Stimulated activated CD8-positive, alpha-beta memory T cell treated with anti-CD3 and anti-CD28 coated beads, Interleukin-12 subunit alpha, Interleukin-12 subunit beta, amount 100 ng/mL, for 1 hour (primary cell): ENCODE measurements at regions not wholly inside any gene's neighbourhood (a gene's known extent, or its start where the extent isn't known, plus 50 kb on each side); places are given as distances from the start of the nearest gene placed in this dataset.

Experiments
- DNase-seq: peaks from one replicate; pipeline ENCODE4 v3.0.0-alpha.2; 2020; ENCODE audit warnings: low read depth

- no peak for DNase-seq
Observed at GRCh38 chr5:91283899-91284298, 99.2 kb downstream of the ARRDC3 start.

GRCh38 chr5:91283326-91283725, 99.8 kb downstream of the ARRDC3 start:
- no peak for DNase-seq

- no peak for DNase-seq
Observed at GRCh38 chr5:91282210-91282609, 100.9 kb downstream of the ARRDC3 start.

- DNase-seq: no peak
Observed at GRCh38 chr5:91281401-91281800, 101.7 kb downstream of the ARRDC3 start.

GRCh38 chr5:91280362-91281269, 102.5 kb downstream of the ARRDC3 start:
- peak; percentile 77 for DNase-seq

- no peak for DNase-seq
Observed at GRCh38 chr5:91277840-91278239, 105.3 kb downstream of the ARRDC3 start.

- no peak for DNase-seq
Observed at GRCh38 chr5:91277093-91277626, 106.0 kb downstream of the ARRDC3 start.

- no peak for DNase-seq
Observed at GRCh38 chr5:91272858-91273257, 110.3 kb downstream of the ARRDC3 start.

GRCh38 chr5:91271999-91272398, 111.1 kb downstream of the ARRDC3 start:
- DNase-seq: no peak

GRCh38 chr5:91269198-91269597, 113.9 kb downstream of the ARRDC3 start:
- no peak for DNase-seq

GRCh38 chr5:91266184-91266705, 116.9 kb downstream of the ARRDC3 start:
- DNase-seq: no peak

- no peak for DNase-seq
Observed at GRCh38 chr5:91264311-91265051, 118.6 kb downstream of the ARRDC3 start.

- DNase-seq: no peak
Observed at GRCh38 chr5:91263898-91264297, 119.2 kb downstream of the ARRDC3 start.

GRCh38 chr5:91257301-91257700, 125.8 kb downstream of the ARRDC3 start:
- no peak for DNase-seq

- no peak for DNase-seq
Observed at GRCh38 chr5:91256142-91256524, 127.0 kb downstream of the ARRDC3 start.

GRCh38 chr5:91255396-91256141, 127.5 kb downstream of the ARRDC3 start:
- no peak for DNase-seq

- no peak for DNase-seq
Observed at GRCh38 chr5:91252916-91253315, 130.2 kb downstream of the ARRDC3 start.

- no peak for DNase-seq
Observed at GRCh38 chr5:91245871-91246270, 137.2 kb downstream of the ARRDC3 start.

- DNase-seq: no peak
Observed at GRCh38 chr5:91245074-91245452, 138.1 kb downstream of the ARRDC3 start.

GRCh38 chr5:91244380-91245073, 138.6 kb downstream of the ARRDC3 start:
- DNase-seq: no peak

GRCh38 chr5:91243852-91244251, 139.3 kb downstream of the ARRDC3 start:
- no peak for DNase-seq
